ENCODE measurements at regions not wholly inside any gene's neighbourhood (a gene's known extent, or its start where the extent isn't known, plus 50 kb on each side); places are given as distances from the start of the nearest gene placed in this dataset.

DNA sequence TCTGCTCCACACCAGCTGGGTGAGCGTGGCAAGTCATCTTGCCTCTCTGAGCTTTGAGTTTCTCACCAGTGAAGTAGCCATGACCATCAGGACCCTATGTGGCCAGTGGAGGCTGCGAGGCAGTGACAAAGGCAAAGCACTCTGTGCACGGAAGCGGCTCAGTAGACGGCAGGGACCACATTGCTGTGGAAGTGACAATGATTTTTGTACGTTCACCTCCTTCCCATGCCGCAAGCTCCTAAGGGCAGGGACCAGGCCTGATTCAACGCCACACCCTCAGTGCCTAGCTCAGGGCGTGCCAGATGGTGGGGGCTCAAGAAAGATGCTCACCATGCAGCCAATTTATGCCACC lies 210.5 kb downstream of the MATN1 start:
- CTCF ChIA-PET, result no interaction called here
- TF ChIP-seq, protein P1, sequence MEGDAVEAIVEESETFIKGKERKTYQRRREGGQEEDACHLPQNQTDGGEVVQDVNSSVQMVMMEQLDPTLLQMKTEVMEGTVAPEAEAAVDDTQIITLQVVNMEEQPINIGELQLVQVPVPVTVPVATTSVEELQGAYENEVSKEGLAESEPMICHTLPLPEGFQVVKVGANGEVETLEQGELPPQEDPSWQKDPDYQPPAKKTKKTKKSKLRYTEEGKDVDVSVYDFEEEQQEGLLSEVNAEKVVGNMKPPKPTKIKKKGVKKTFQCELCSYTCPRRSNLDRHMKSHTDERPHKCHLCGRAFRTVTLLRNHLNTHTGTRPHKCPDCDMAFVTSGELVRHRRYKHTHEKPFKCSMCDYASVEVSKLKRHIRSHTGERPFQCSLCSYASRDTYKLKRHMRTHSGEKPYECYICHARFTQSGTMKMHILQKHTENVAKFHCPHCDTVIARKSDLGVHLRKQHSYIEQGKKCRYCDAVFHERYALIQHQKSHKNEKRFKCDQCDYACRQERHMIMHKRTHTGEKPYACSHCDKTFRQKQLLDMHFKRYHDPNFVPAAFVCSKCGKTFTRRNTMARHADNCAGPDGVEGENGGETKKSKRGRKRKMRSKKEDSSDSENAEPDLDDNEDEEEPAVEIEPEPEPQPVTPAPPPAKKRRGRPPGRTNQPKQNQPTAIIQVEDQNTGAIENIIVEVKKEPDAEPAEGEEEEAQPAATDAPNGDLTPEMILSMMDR (IDR thresholded peaks at IDR 0.05; ENCODE audit: insufficient read depth, low read depth, low read length), result no peak
- H3K4me3 ChIP-seq (ENCODE audit: low read depth, low read length), result no peak overlapping the region
- POLR2A ChIA-PET, result no interaction called here
- H3K36me3 ChIP-seq (ENCODE audit: control insufficient read depth, insufficient read depth, low read length), result no peaks in the 10 kb centered on the region
- no peak for DNase-seq (ENCODE audit: low read depth)
- no peaks in the 10 kb centered on the region; the same call in 1 of the 2 replicates for H3K27me3 ChIP-seq (ENCODE audit: control insufficient read depth, insufficient read depth, low read length)

DNA sequence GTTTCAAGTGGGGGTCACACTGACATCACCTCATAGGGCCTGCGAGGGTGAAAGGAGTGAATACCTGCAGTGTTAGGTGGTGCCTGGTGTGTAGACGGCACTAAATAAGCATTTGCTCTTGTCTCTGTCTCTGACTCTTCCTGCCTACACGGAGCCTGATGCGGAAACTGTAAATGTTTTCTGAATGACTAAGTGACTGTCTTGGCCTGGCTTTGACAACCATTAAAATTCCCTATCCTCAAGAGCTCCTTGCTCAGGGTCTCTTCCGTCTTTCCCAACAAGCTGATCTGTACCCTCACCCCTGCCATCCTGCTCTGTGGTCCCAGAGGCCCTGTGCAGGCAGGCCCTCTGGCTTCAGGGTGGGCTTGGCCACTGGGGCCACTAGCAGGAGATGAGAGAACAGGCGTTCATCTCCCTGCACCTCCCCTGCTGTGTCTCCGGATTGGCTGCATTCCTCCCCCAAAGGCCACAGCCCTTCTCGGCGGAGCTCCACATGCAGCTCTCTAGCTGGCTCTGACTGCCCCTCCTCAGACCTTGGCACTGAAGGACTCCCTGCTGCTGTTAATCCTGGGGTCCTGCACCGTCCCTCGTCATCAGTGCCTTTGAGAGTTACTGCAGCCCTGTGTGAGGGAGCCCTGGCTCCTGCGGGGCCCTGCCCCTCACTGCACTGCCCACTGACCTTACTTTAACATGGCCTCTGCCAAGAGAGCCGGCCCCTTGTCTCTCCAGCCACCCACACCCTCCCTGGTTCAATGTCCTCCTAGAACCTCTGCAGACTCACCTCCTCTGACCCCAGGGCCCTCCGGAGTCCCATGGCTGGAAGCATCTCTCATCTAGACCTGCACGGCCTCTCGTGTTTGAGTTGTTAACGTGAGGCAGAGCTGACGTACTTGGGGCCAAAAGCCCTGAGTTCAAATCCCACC lies 211.1 kb downstream of the MATN1 start:
- Histone ChIP-seq H3K4me3 (ENCODE audit: low read depth, low read length) (no peak overlapping the region), H3K36me3 (ENCODE audit: control insufficient read depth, insufficient read depth, low read length) (no peaks in the 10 kb centered on the region), H3K27me3 (ENCODE audit: control insufficient read depth, insufficient read depth, low read length) (no peaks in the 10 kb centered on the region; the same call in 1 of the 2 replicates)
- ChIA-PET POLR2A (no interaction called here), CTCF (interaction anchor here (0.6 to 0.7 kb wide), 3 partner anchors 46 to 1482 kb away, joined by 3 read pairs; no protein-coding TSS in a partner anchor)
- TF ChIP-seq, protein P1 (IDR thresholded peaks at IDR 0.05; ENCODE audit: insufficient read depth, low read depth, low read length), result no peak
- DNase-seq (ENCODE audit: low read depth), result peak; percentile 49

DNA sequence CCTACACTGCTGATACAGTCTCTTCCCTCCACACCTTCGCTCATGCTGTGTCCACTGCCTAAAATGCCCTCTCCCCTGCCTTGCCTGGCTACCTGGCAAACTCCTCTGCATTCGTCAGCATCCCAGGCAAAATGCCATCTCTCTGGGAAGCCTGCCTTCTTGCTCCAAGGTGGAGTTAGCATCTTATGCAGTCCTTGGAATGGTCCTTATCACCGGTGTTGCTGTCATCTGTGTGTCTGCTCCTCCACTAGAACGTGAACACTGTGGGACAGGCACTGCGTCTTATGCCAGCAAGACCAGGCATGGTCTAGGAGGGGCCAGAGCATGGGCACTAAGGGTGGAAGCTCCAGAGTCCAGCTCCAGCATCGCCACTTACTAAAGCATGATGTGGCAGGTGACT lies 211.8 kb downstream of the MATN1 start:
- DNase-seq (ENCODE audit: low read depth), result no peak
- Histone ChIP-seq H3K36me3 (ENCODE audit: control insufficient read depth, insufficient read depth, low read length) (no peaks in the 10 kb centered on the region), H3K27me3 (ENCODE audit: control insufficient read depth, insufficient read depth, low read length) (no peaks in the 10 kb centered on the region; the same call in 1 of the 2 replicates), H3K4me3 (ENCODE audit: low read depth, low read length) (no peak overlapping the region)
- ChIA-PET POLR2A (no interaction called here), CTCF (interaction anchor here (0.6 to 1.7 kb wide), 3 partner anchors 45 to 197 kb away, joined by 3 read pairs; no protein-coding TSS in a partner anchor)
- TF ChIP-seq, protein P1 (IDR thresholded peaks at IDR 0.05; ENCODE audit: insufficient read depth, low read depth, low read length), result no peak

DNA sequence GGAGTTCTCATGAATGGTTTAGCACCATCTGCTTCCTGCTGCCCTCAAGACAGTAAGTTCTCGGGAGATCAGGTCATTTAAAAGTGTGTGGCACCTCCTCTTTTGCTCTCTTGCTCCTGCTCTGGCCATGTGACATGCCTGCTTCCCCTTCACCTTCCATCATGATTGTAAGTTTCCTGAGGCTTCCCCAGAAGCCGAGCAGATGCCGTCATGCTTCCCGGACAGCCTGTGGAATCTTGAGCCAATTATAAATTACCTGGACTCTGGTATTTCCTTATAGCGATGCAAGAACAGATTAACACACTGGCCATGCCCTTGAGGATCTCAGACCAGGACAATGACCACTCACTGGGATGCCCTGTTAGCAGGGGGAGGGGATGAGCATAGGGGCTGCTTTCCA lies 212.3 kb downstream of the MATN1 start:
- TF ChIP-seq, protein P1 (IDR thresholded peaks at IDR 0.05; ENCODE audit: insufficient read depth, low read depth, low read length), result no peak
- ChIA-PET CTCF (interaction anchor here (0.6 to 1.7 kb wide), 2 partner anchors 45 to 48 kb away, joined by 3 read pairs; no protein-coding TSS in a partner anchor), POLR2A (no interaction called here)
- H3K4me3 ChIP-seq (ENCODE audit: low read depth, low read length), result no peak overlapping the region
- no peaks in the 10 kb centered on the region for H3K36me3 ChIP-seq (ENCODE audit: control insufficient read depth, insufficient read depth, low read length)
- no peak for DNase-seq (ENCODE audit: low read depth)
- no peaks in the 10 kb centered on the region; the same call in 1 of the 2 replicates for H3K27me3 ChIP-seq (ENCODE audit: control insufficient read depth, insufficient read depth, low read length)

DNA sequence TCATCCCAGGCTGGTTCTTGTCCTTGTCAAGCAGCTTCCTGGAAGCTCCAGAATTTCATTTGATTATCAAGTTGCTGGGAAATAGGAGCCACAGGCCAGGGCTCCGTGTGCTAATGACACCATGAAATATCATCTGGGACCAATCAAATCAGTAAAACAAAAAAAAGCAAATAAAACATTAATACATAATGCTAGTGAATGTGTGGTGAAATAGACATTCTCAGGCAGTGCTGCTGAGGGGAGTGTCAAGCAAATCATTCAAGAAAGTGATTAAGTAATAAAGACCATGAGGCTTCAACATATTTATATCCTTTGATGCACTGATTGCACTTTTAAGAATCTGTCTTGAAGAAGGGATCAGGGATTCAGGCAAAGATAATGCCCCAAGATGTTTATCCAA lies 213.7 kb downstream of the MATN1 start:
- H3K27me3 ChIP-seq (ENCODE audit: control insufficient read depth, insufficient read depth, low read length), result no peaks in the 10 kb centered on the region; the same call in 1 of the 2 replicates

More for the DNA sequence above, 213.7 kb downstream of the MATN1 start:
- POLR2A ChIA-PET, result no interaction called here
- TF ChIP-seq, protein P1 (IDR thresholded peaks at IDR 0.05; ENCODE audit: insufficient read depth, low read depth, low read length), result no peak
- CTCF ChIA-PET, result interaction anchor here (1.1 to 1.7 kb wide), 2 partner anchors 46 to 62 kb away, joined by 3 read pairs; no protein-coding TSS in a partner anchor
- no peak for DNase-seq (ENCODE audit: low read depth)
- Histone ChIP-seq H3K36me3 (ENCODE audit: control insufficient read depth, insufficient read depth, low read length) (no peaks in the 10 kb centered on the region), H3K4me3 (ENCODE audit: low read depth, low read length) (no peak overlapping the region)

All from BJ (cell line).